Skeletal muscle tissue (tissue), 3 donors: ENCODE measurements at regions not wholly inside any gene's neighbourhood (a gene's known extent, or its start where the extent isn't known, plus 50 kb on each side); places are given as distances from the start of the nearest gene placed in this dataset.
"Not testable (repeated sequence)": the region's sequence is repeated elsewhere in the genome, so short reads cannot be mapped to it uniquely, and the experiment has no call there.

Source experiments
- H3K27ac ChIP-seq: one replicate; pipeline ENCODE4 v1.7.0; 2013; ENCODE audit warnings: mild to moderate bottlenecking, low read depth, low read length, inconsistent platforms
- H3K27me3 ChIP-seq, 3 donors: one replicate each; pipeline ENCODE4 v1.7.0; 2013; ENCODE audit warnings: low read length in 3 of 3; ENCODE audit not compliant: control insufficient read depth in 3 of 3, insufficient read depth in 3 of 3
- H3K36me3 ChIP-seq, 3 donors: one replicate each; pipeline ENCODE4 v1.7.0; 2013; ENCODE audit warnings: low read length in 3 of 3; ENCODE audit not compliant: control insufficient read depth in 3 of 3, insufficient read depth in 3 of 3
- H3K4me1 ChIP-seq, 3 donors: one replicate each; pipeline ENCODE4 v1.7.0; 2013; ENCODE audit warnings: low read length in 3 of 3, mild to moderate bottlenecking in 3 of 3; ENCODE audit not compliant: control insufficient read depth in 3 of 3, insufficient read depth in 3 of 3
- H3K4me3 ChIP-seq, 3 donors: one replicate each; pipeline ENCODE4 v1.7.0; 2013; ENCODE audit warnings: low read length in 3 of 3
- H3K9ac ChIP-seq, 3 donors: one replicate each; pipeline ENCODE4 v1.7.0; 2013; ENCODE audit warnings: low read length in 3 of 3, mild to moderate bottlenecking in 3 of 3, moderate library complexity in 2 of 3, low read depth in 1 of 3
- H3K9me3 ChIP-seq, 3 donors: one replicate each; pipeline ENCODE4 v1.7.0; 2013; ENCODE audit warnings: low read length in 3 of 3; ENCODE audit not compliant: control insufficient read depth in 3 of 3
- donor health status: Osteomylitis.

GRCh38 chr4:67412153-67412712, 133.1 kb downstream of the CENPC start:
- not testable (repeated sequence) for H3K27ac ChIP-seq, H3K9me3 ChIP-seq, H3K4me1 ChIP-seq, H3K36me3 ChIP-seq, H3K4me3 ChIP-seq, H3K27me3 ChIP-seq, H3K9ac ChIP-seq

- H3K27ac ChIP-seq: no peak overlapping the region
- no peaks in the 10 kb centered on the region for H3K9me3 ChIP-seq
- H3K36me3 ChIP-seq: no peaks in the 10 kb centered on the region
- H3K4me3 ChIP-seq: no peak overlapping the region
- H3K9ac ChIP-seq: no peak overlapping the region
- peaks cover 0 to 2% (median 0%) of the 10 kb centered on the region in 3 donors for H3K27me3 ChIP-seq
- H3K4me1 ChIP-seq: no peaks in the 10 kb centered on the region
Observed at GRCh38 chr4:67403342-67403741, 142.0 kb downstream of the CENPC start.

- no peaks in the 10 kb centered on the region for H3K9me3 ChIP-seq
Observed at GRCh38 chr4:67401902-67402301, 143.4 kb downstream of the CENPC start.

GRCh38 chr4:67397931-67398330, 147.4 kb downstream of the CENPC start:
- Histone ChIP-seq H3K27me3 (no peaks in the 10 kb centered on the region), H3K9ac (no peak overlapping the region), H3K36me3 (no peaks in the 10 kb centered on the region), H3K4me1 (no peaks in the 10 kb centered on the region), H3K4me3 (no peak overlapping the region), H3K9me3 (no peaks in the 10 kb centered on the region), H3K27ac (no peak overlapping the region)

More at GRCh38 chr4:67401902-67402301, 143.4 kb downstream of the CENPC start:
- Histone ChIP-seq H3K4me1 (no peaks in the 10 kb centered on the region), H3K9ac (no peak overlapping the region), H3K36me3 (no peaks in the 10 kb centered on the region), H3K27ac (no peak overlapping the region), H3K27me3 (peaks cover 0 to 2% (median 0%) of the 10 kb centered on the region in 3 donors), H3K4me3 (no peak overlapping the region)

GRCh38 chr4:67397031-67397430, 148.3 kb downstream of the CENPC start:
- Histone ChIP-seq H3K9me3 (no peaks in the 10 kb centered on the region), H3K27me3 (peaks cover 0 to 3% (median 0%) of the 10 kb centered on the region in 3 donors), H3K4me1 (no peaks in the 10 kb centered on the region), H3K36me3 (no peaks in the 10 kb centered on the region), H3K27ac (no peak overlapping the region), H3K4me3 (no peak overlapping the region), H3K9ac (no peak overlapping the region)

- no peaks in the 10 kb centered on the region for H3K36me3 ChIP-seq
Observed at GRCh38 chr4:67396008-67396407, 149.3 kb downstream of the CENPC start.

GRCh38 chr4:67394879-67395278, 150.4 kb downstream of the CENPC start:
- Histone ChIP-seq H3K4me1 (no peaks in the 10 kb centered on the region), H3K9ac (no peak overlapping the region), H3K9me3 (no peaks in the 10 kb centered on the region), H3K36me3 (no peaks in the 10 kb centered on the region), H3K27me3 (peaks cover 0 to 3% (median 0%) of the 10 kb centered on the region in 3 donors), H3K27ac (no peak overlapping the region), H3K4me3 (no peak overlapping the region)

More at GRCh38 chr4:67396008-67396407, 149.3 kb downstream of the CENPC start:
- Histone ChIP-seq H3K4me1 (no peaks in the 10 kb centered on the region), H3K4me3 (no peak overlapping the region), H3K27me3 (peaks cover 0 to 3% (median 0%) of the 10 kb centered on the region in 3 donors), H3K9ac (no peak overlapping the region), H3K27ac (no peak overlapping the region), H3K9me3 (no peaks in the 10 kb centered on the region)

- peaks cover 0 to 3% (median 0%) of the 10 kb centered on the region in 3 donors for H3K27me3 ChIP-seq
- H3K9ac ChIP-seq: no peak overlapping the region
- no peaks in the 10 kb centered on the region for H3K9me3 ChIP-seq
- no peak overlapping the region for H3K27ac ChIP-seq
- H3K4me1 ChIP-seq: no peaks in the 10 kb centered on the region
- no peaks in the 10 kb centered on the region for H3K36me3 ChIP-seq
- H3K4me3 ChIP-seq: no peak overlapping the region
Observed at GRCh38 chr4:67393699-67394281, 151.5 kb downstream of the CENPC start.

- Histone ChIP-seq H3K27ac (no peak overlapping the region), H3K27me3 (peaks cover 0 to 3% (median 0%) of the 10 kb centered on the region in 3 donors), H3K9me3 (no peaks in the 10 kb centered on the region), H3K4me3 (no peak overlapping the region), H3K9ac (no peak overlapping the region), H3K4me1 (no peaks in the 10 kb centered on the region), H3K36me3 (no peaks in the 10 kb centered on the region)
Observed at GRCh38 chr4:67393007-67393406, 152.3 kb downstream of the CENPC start.

GRCh38 chr4:67381406-67381804, 163.9 kb downstream of the CENPC start:
- H3K27me3 ChIP-seq, H3K27ac ChIP-seq, H3K36me3 ChIP-seq, H3K9me3 ChIP-seq, H3K9ac ChIP-seq, H3K4me1 ChIP-seq, H3K4me3 ChIP-seq: not testable (repeated sequence)
